NB4 (cell line): ENCODE measurements at regions not wholly inside any gene's neighbourhood (a gene's known extent, or its start where the extent isn't known, plus 50 kb on each side); places are given as distances from the start of the nearest gene placed in this dataset.

ENCODE experiments used
- DNase-seq: peaks from one replicate; pipeline ENCODE4 v3.0.0; 2010; ENCODE audit warnings: low read depth
- H3K4me3 ChIP-seq: one replicate; pipeline ENCODE4 v1.5.1; 2011; ENCODE audit warnings: mild to moderate bottlenecking, low read depth, low read length, moderate library complexity
- MYC ChIP-seq: IDR thresholded peaks from 2 replicates; pipeline ENCODE4 v1.6.1; 2011; ENCODE audit warnings: low read depth, low read length
- POLR2A ChIP-seq: IDR thresholded peaks from 2 replicates; pipeline ENCODE4 v1.6.1; 2011; ENCODE audit warnings: mild to moderate bottlenecking; ENCODE audit not compliant: insufficient read length; ENCODE audit errors: extremely low read depth
- TF ChIP-seq, protein P1 (sequence below): IDR thresholded peaks from one replicate; pipeline ENCODE4 v1.5.1; 2012; ENCODE audit warnings: low read depth, low read length
- TF ChIP-seq, protein P2 (sequence below): IDR thresholded peaks from 2 replicates; pipeline ENCODE4 v1.6.1; 2011; ENCODE audit warnings: low read depth, low read length

GRCh38 chr3:124669470-124669869, 60.8 kb upstream of the UMPS start:
- DNase-seq: no peak
- H3K4me3 ChIP-seq: no peak overlapping the region
- no peak for TF ChIP-seq MYC
- TF ChIP-seq, protein P1, sequence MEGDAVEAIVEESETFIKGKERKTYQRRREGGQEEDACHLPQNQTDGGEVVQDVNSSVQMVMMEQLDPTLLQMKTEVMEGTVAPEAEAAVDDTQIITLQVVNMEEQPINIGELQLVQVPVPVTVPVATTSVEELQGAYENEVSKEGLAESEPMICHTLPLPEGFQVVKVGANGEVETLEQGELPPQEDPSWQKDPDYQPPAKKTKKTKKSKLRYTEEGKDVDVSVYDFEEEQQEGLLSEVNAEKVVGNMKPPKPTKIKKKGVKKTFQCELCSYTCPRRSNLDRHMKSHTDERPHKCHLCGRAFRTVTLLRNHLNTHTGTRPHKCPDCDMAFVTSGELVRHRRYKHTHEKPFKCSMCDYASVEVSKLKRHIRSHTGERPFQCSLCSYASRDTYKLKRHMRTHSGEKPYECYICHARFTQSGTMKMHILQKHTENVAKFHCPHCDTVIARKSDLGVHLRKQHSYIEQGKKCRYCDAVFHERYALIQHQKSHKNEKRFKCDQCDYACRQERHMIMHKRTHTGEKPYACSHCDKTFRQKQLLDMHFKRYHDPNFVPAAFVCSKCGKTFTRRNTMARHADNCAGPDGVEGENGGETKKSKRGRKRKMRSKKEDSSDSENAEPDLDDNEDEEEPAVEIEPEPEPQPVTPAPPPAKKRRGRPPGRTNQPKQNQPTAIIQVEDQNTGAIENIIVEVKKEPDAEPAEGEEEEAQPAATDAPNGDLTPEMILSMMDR: no peak

DNA sequence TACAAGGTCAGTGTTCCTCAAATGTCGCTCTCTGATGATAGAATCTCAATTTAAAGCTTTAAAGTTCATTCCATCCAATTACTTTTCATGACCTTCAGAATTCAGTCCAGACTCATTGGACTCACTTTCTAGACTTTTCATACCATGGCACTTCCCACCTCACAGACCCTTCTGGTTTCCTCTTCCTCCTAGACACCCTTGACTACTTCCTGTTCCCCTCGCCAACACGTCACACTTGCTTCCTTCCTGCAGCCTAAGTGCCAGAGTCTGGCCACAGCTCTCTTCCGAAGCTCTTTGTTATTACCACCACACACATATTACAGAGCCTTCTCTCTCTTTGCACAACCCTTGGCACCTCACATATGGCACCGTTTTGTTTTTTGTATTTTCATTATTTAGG, 59.1 kb upstream of the UMPS start:
- H3K4me3 ChIP-seq: no peak overlapping the region
- no peak for DNase-seq
- TF ChIP-seq, protein P1: no peak
- no peak for TF ChIP-seq POLR2A
- TF ChIP-seq MYC: no peak
- TF ChIP-seq, protein P2, sequence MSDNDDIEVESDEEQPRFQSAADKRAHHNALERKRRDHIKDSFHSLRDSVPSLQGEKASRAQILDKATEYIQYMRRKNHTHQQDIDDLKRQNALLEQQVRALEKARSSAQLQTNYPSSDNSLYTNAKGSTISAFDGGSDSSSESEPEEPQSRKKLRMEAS: no peak

- no peak overlapping the region for H3K4me3 ChIP-seq
- TF ChIP-seq MYC (no peak), POLR2A (no peak)
- TF ChIP-seq, protein P2: no peak
- TF ChIP-seq, protein P1: no peak
- no peak for DNase-seq
Measured at GRCh38 chr3:124674336-124674735, 55.9 kb upstream of the UMPS start.

GRCh38 chr3:124676236-124676635, 54.0 kb upstream of the UMPS start:
- TF ChIP-seq, protein P1: no peak
- TF ChIP-seq, protein P2: no peak
- TF ChIP-seq MYC (no peak), POLR2A (no peak)
- no peak overlapping the region for H3K4me3 ChIP-seq
- DNase-seq: no peak

DNA sequence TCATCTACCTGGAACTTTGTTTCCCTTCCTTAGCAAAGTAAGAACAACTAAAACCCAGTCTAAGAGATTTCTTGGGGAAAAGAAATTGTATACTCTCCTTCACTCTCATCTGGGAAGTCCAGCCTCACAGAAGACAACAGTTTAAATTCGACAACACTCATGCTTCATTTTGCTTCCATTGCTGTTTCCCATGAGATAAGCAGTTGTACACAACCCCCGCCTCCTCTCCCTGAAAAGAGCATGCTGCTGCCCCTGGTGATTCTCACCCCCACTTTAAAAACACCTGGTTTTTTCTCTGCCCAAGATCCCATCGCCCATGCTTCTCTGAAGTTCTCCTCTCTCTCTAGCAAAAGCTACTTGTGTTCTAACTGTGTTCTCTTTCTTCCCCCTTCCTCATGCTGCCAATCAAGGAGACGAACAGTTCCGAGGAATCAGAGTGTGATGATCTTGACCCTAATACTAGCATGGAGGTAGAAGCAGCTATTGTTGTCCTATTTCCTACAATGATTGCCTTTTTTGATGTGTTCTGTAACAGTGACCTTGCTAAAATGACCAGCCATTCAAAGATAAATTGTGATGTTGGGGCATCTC, 51.1 kb upstream of the UMPS start:
- no peak overlapping the region for H3K4me3 ChIP-seq
- no peak for DNase-seq
- TF ChIP-seq, protein P1: no peak
- TF ChIP-seq MYC (no peak), POLR2A (no peak)
- TF ChIP-seq, protein P2: no peak
